ENCODE measurements at regions not wholly inside any gene's neighbourhood (a gene's known extent, or its start where the extent isn't known, plus 50 kb on each side); places are given as distances from the start of the nearest gene placed in this dataset.
"Not testable (repeated sequence)": the region's sequence is repeated elsewhere in the genome, so short reads cannot be mapped to it uniquely, and the experiment has no call there.

GRCh38 chr11:71152312-71153004, 99.9 kb downstream of the SHANK2 start:
- not testable (repeated sequence) for DNase-seq (ENCODE audit: low read depth)

DNA sequence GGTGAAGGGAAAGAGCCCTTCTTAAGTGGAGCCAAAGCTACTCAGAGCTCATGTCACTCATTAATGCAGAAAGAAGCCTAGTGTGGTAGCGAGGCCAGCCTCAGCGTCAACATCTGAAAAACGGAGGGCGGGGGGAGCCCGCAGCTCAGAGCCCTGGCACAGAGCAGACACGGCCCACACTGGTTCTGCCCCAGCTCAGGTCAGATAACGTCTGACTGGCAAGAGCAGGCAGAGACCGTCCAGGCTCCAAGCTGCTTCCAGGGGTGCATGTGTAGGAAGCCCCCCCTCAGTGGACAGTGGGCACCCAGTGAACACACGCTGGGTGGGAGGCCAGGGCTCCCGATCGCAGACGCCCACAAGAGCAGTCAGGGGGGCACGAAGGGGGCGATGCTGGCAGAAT, 100.8 kb downstream of the SHANK2 start:
- DNase-seq (ENCODE audit: low read depth): no peak

GRCh38 chr11:71150859-71151258, 101.5 kb downstream of the SHANK2 start:
- DNase-seq (ENCODE audit: low read depth): no peak

- no peak for DNase-seq (ENCODE audit: low read depth)
These were observed 103.7 kb downstream of the SHANK2 start for GRCh38 chr11:71148716-71149115.

GRCh38 chr11:71147331-71147730, 105.0 kb downstream of the SHANK2 start:
- no peak for DNase-seq (ENCODE audit: low read depth)

DNA sequence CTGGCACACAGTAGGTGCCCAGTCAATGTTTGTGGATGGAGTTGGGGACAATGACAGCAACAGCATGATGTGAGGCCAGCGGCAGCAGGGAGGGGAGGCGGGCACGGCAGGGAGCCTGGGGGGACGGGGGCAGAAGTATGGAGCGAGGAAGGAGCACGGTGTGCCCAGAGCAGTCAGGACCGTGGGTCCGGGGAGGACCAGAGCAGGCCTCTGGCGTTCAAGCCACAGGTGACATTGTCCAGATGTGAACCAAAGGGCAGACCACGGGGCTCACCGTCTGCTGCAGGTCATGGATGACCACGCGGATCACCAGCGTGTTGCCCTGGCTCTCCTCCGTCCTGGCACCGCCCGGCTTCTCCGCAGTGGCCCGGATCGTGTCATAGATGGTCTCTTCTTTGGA, 105.5 kb downstream of the SHANK2 start:
- no peak for DNase-seq (ENCODE audit: low read depth)

GRCh38 chr11:71145988-71146824, 106.2 kb downstream of the SHANK2 start:
- no peak for DNase-seq (ENCODE audit: low read depth)

DNA sequence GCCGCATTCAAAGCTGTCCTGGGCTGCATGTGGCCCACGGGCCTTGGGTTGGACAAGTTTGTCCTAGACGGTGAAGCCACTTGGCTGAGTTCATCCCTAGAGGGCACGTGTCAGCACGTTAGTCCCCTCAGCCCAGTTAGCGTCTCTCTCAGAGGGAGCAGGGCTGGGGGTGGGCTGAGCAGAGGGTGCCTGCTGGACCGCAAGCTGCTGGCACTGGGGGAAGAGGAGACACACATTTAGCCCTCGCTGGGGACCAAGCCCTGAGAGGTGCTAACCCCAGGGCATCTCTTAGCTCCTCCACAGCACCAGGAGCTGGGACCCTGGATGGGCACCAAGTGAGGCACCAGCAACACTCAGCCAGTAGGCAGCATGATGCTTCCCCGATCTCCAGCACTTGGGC, 107.0 kb downstream of the SHANK2 start:
- no peak for DNase-seq (ENCODE audit: low read depth)

DNA sequence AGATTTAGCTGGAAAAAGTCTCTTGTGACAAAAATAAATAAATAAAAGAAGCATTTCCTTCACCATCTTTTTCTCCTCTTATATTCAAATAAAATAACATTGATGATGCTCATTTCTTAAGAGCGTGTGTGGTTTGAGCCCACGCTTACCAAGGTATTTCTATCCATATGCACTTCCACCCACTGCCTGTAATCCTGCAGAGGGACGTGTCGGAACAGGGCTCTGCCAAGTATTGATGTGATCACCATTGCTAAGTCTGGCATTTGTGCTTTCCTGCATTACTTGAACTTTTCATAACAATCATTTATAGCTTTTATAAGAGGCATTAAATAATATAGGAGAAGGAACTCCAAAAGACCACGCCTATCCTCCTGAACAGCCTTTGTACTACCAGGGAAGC, 107.6 kb downstream of the SHANK2 start:
- no peak for DNase-seq (ENCODE audit: low read depth)

- DNase-seq (ENCODE audit: low read depth): no peak
These were observed 108.4 kb downstream of the SHANK2 start for GRCh38 chr11:71144010-71144409.

DNA sequence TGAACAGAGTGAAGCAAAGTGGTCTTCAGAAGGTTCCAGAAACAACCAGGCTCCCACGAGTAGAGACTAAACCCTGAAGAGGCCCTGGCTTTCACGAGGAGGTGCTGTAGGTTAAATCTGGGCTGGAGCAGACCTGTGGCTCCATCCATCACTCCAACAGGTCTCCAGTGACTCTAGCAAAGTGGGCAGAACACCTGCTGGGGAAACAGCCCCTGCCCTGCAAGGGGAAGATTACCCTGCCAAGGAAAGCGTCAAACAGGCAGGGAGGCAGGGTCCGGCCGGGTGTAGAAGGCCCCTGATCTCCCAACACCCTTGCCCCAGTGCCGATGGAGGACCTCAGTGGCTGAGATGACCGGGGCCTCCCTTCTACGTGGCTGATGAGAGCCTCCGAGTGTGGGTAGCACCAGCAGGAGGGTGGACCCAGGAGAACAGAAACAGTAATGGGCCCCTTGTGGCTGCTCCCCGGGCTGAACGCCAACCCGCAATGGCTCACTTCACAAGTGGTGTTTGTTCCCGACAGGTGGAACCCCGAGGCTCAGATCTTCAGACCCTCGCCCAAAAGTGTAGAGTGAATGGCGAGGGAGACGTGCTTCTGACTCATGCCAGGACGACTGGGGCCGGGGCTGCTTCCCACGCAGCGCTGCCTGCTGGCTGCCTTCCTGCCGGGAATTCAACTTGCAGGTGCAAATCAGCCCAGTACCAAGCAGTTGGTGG, 112.0 kb downstream of the SHANK2 start:
- no peak for DNase-seq (ENCODE audit: low read depth)

- DNase-seq (ENCODE audit: low read depth): no peak
These were observed 112.7 kb downstream of the SHANK2 start for GRCh38 chr11:71139516-71140205.

- DNase-seq (ENCODE audit: low read depth): no peak
These were observed 113.5 kb downstream of the SHANK2 start for GRCh38 chr11:71138737-71139425.

GRCh38 chr11:71137376-71137775, 115.0 kb downstream of the SHANK2 start:
- no peak for DNase-seq (ENCODE audit: low read depth)

- DNase-seq (ENCODE audit: low read depth): no peak
These were observed 116.1 kb downstream of the SHANK2 start for GRCh38 chr11:71136095-71136845.

DNA sequence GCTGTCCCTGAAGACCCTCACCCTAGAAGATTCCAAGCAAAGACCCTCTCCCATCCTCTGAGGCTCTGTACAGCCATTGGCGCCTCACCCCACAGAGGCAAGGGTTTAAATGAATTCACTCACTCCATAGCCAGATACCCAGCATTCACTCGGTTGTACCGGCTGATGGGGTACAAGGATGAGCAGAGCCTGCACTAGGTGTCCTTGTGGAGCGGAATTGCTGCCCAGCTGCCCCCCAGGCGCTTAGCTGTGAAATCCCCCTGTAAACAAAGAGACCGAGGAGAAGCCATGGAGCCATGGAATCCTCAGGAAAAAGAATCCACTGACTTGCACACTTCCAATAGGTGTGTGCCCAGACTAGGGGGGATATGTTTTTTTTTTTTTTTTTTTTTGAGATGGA, 117.3 kb downstream of the SHANK2 start:
- DNase-seq (ENCODE audit: low read depth): no peak

GRCh38 chr11:71133946-71134345, 118.4 kb downstream of the SHANK2 start:
- no peak for DNase-seq (ENCODE audit: low read depth)

- no peak for DNase-seq (ENCODE audit: low read depth)
These were observed 120.5 kb downstream of the SHANK2 start for GRCh38 chr11:71131861-71132260.

GRCh38 chr11:71130106-71130505, 122.3 kb downstream of the SHANK2 start:
- DNase-seq (ENCODE audit: low read depth): no peak

DNA sequence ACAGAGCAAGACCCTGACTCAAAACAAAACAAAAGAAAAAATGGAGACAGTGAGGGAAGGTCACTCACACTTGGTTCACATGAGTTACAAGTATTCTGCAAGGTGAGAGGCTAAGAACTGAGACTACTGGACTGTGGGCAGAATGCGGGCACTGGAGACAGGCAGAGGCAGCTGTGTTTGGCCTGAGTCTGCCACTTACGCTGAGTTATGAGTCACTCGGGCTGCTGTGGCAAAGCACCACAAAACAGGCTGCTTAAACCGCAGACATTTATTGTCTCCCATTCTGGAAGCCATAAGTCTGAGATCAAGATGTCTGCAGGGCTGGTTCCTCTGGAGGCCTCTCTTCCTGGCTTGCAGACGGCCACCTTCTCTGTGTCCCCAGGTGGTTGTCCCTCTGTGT, 122.8 kb downstream of the SHANK2 start:
- no peak for DNase-seq (ENCODE audit: low read depth)

DNA sequence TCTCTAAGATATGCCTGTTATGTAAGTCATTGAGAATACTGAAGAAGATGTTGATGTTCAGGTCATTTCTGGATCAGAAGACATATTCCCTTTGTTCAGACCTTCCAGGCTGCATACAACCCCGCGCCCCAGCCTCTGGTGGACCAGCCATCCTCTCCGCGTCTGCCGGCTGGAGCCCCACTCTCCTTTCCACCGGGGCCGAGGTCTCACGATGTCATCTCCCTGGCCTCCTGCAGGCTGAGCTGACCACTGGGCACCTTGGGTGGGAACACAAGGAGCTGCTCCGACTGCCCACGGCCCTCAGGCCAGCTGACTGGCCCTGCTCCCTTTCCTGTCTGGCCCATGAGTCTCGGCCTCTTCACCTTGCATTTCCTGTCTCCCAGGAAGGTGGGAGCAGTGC, 124.6 kb downstream of the SHANK2 start:
- DNase-seq (ENCODE audit: low read depth): no peak

Measured in stimulated activated CD8-positive, alpha-beta memory T cell treated with anti-CD3 and anti-CD28 coated beads, Interleukin-4, amount 100 ng/mL, for 24 hours (primary cell).